DMS53 treated with DMSO at 0.1 percent for 48 hours (cell line): ENCODE measurements at regions not wholly inside any gene's neighbourhood (a gene's known extent, or its start where the extent isn't known, plus 50 kb on each side); places are given as distances from the start of the nearest gene placed in this dataset.

Source experiments
- DNase-seq: peaks from one replicate; lab custom pipeline; 2025; ENCODE audit not compliant: unreplicated experiment; lab: John Stamatoyannopoulos, UW

DNA sequence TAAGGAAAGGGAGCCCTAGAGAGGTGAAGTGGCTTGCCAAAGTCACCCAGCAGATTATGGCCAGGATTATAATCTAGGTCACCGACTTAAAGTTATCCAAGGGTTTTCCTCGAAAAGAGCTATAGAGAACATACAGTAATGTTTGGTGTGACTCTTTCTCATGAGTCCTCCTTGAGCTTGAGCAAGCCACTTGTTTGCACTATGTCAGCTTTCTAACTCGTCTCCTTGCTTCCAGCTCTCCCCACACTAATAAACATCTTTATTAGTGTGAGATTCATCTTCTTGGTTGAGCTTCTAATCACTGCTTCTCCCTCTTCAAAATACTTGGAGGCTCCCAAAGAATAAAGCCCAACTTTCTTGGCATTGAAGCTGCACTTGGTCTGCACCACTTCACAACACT lies 390.0 kb upstream of the USP24 start:
- DNase-seq: no peak

DNA sequence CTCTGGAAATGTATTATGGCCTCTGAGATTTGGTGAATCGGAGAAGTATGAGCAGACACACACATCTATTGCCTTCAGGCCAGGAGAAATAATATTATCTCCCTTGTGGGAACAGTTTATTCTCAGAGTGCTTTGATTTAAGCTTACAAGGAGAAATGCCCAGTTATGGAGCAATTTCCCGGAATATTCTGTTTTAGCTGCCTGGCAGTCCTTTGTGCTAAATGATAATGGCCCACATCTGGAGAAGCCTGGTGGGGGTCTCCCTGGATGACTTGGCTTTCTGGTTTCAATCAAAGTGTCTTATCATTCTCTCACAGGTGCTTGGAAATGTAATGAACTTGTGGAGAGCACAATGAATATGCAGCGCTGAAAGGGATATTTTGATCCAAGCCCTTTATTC lies 389.6 kb upstream of the USP24 start:
- DNase-seq: no peak

DNA sequence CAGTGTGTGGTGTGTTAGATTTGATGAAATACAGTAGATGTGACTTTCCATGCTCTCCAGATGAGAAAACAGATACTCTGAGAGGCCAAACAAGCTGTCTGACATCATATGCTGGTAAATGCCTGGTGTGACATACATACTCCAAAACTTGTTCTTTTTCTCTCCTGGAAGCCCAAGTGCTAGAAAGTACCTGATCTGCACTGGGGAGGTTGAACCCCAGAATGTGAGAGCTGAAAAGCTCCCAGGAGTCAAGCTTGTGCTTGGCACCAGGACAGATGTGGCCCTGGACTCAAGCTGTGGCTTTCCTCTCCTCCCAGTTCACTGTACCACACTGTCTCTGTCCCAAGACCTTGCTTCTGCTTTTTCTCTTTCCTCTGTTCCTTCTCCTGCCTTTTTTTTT lies 389.0 kb upstream of the USP24 start:
- DNase-seq: no peak

DNA sequence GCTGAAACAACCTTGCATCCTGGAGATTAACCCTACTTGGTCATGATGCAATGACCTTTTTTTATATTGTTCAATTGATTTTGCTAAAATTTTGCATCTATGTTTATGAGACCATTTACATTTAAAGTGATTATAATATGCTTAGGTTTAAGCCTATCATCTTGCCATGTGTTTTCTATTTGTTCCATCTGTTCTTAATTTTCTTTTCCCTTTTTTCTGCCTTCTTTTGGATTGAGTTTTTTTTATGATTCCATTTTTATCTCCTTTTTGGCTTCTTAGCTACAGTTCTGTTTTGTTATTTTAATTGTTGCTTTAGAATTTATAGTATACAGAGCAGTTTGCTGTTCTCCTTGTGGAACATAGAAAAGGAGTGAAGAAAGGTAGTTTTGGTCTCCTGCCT lies 385.1 kb upstream of the USP24 start:
- no peak for DNase-seq

DNA sequence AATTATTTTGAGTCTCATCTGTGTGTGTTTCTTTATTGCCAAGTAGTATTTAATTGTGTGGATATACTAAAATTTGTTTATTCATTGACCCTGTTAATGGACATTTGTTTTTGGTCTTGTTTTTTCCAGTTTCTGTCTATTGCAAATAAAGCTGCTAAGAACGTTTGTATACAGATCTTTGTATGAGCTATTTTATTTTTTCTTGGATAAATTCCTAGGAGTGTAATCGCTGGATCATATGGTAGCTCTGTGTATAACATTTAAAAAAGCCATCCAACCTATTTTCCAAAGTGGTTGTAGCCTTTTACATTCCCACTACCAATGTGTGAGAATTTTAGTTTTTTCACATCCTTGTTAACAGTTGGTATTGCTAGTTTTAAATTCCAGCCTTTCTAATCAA lies 382.7 kb upstream of the USP24 start:
- no peak for DNase-seq

DNA sequence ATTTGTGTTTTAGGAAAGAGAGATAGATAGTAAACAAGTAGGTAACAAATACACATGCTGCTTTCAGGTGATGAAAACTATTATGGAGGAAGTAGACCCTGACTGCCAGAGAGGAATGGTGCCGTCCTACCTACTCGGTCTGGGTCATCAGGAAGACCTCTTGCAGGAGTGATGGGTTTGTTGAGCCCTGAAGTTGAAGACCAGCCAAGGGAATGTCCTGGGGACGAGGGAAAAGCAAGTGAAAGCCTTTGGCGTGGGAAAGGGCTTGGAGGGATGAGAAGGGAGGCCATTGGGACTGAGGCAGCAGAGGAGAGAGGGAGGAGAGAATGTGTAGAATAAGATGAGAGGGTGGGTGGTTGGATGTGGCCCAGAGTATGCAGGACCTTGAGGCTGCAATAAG lies 379.5 kb upstream of the USP24 start:
- no peak for DNase-seq

DNA sequence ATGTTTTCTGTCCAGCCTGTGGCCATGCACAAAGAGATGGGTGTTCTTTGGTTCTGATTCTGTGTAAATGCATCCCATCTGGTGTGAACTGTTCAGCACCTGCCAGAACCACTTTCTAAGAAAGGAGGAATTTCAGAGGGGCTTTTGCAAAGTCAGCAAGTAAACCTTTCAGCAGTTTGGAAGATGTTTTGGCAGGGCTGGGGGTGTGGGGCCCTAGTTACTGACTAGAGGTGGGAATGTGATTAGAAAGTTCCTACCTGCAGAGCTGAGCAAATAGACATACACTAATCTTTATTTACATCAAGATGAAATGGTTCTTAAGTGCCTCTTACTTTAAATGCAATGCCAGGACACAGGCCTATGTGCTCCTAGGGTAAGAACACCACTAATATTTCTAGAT lies 378.1 kb upstream of the USP24 start:
- DNase-seq: peak; percentile 27

DNA sequence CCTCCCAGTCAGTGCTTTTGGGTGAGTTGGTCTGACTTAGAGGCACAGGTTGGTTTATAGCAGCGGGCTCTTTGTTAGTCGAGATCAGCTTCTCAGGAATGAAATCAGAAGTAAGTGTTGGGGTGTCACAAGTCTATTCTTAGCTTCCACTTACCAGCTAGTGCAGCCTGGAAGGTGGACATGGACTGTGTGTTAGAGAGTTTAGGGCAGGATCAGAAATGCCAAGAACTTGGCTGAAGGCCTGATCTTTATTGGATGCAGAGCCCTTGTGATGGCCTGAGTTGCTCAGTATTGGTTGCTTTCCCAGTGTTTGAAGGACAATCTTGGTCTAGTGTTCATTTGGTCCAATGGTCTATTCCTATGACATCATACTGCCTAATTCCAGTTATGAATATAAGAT lies 377.0 kb upstream of the USP24 start:
- DNase-seq: no peak

DNA sequence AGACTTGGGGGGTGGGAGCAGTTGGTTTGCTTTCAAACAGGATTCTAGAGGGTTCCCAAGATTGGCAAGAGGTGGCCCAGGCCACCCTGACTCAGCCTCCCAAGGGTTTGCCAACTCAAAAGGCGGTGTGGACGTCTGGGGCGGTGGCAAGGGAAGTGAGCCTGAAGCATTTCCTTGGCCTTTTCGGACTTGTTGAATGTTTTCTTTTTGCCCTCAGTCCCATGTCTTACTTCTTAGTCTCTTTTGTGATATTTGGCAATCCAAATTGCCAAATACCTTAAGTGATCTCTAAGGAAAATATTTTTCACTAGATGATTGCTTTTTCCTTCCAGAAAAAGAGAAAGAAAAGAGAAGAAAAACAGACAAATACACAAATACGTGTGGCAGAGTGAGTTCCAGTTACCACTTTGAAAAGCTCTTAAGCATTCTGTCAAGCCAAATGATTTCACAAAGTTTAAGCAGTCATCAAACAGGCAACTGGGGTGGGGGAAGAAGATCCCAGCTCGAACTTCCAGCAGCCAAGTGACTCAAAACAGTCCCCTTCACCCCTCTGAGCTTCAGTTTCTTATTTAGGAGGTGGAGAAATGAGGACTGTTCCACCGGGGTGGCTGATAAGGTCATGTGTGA lies 374.6 kb upstream of the USP24 start:
- DNase-seq: no peak

DNA sequence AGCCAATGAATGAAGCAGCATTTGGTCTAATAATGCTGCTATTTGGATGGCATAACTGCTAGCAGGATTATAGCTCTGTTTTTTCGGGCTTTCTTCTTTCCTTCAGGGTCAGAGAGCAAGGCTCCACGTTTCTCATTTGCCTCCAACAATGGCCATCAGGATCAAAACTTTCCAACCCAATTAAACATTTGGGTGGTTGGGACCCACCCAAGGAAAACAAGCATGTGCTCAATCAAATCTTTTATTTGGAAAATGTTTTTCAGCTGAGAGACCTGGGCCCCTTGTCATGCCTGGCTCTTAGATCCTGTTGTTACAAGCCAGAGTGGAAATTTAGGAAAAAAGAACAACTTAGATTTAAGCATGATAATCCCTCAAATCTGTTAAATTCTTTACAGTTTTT lies 373.1 kb upstream of the USP24 start:
- DNase-seq: no peak

DNA sequence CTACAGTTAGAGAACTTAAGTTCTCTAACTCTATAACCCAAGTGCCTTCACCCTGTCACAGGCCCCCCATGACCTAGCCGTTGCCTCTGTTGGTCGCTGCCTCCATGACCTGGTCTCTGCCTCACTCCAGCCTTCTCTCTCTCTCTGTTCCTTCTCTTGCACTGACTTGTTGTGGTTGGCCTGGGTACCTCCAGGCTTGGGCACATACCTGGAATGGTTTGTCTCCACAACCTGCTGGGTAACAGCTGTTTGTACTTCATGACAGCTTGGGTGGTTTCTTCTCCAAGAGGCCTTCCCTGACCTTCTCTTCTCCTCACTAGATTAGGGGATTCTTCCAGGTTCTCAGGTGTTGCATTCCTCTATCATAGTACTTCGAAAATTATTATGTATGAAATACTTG lies 371.6 kb upstream of the USP24 start:
- DNase-seq: no peak

DNA sequence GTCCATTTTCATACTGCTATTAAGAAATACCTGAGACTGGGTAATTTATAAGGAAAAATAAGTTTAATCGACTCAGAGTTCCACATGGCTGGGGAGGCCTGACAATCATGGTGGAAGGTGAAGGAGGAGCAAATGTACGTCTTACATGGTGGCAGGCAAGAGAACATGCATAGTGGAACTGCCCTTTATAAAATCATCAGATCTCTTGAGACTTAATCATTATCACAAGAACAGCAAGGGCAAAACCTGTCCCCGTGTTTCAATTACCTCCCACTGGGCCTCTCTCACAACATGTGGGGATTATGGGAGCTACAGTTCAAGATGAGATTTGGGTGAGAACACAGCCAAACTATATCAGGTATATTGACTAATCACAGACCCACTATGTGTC lies 370.2 kb upstream of the USP24 start:
- DNase-seq: no peak

DNA sequence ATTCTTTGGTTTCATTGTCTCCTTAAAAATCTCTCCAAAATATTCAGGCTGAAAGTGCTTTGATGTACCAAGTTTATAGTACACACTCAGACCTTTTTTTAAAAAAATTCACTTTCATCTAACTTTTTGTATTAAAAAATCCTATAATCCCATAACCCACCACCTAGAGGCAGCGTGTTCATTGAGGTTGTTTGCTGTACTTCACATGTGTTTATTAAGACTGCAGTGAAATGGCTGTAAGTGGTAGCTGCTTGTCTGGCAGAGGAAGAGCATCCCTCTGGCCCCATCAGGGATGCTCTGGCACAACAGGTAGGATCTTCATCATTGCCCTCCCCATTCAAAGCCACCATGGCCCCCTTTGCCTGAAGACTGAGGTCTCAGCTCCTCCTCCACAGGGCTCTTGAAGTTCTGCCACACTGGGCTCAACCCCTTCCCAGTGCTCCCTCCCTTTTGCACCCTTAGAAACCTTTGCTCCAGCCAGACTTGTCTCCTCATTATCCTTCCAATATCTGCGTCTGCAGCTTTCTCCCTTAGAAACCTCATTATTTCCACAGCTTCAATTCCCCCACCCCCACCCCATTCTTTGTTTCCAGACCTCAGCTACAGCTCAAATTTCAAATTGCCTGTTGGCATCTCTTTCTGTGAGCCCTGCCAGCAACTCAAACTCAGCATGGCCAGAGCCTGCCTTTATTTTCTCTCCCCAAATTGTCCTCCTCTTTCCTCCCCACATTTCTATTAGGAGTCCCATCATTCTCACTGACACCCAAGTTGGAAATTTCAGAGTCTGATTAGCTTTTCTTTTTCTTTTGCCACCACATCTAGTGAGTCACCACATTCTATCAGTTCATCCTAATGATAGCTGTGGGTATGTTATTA lies 369.6 kb upstream of the USP24 start:
- peak; percentile 4 for DNase-seq

DNA sequence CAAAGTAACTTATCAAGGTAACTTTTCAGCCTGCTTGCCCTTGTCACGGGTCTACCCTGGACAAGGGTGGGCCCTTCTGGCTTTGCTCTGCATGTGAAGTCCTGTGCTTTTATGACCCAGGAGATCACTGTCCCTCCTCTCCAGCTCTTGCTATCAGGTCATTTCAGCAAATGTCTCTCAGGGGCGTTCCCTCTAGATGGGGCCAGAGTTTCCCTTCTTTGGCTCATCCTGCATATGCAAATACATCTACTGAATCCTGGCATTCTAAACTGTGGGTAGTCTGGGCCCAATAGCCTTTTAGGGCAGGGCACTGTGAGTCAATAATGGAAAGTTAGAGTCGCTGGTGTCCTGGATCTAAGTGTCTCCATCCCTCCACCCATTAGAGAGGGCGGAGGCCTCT lies 366.9 kb upstream of the USP24 start:
- DNase-seq: no peak

DNA sequence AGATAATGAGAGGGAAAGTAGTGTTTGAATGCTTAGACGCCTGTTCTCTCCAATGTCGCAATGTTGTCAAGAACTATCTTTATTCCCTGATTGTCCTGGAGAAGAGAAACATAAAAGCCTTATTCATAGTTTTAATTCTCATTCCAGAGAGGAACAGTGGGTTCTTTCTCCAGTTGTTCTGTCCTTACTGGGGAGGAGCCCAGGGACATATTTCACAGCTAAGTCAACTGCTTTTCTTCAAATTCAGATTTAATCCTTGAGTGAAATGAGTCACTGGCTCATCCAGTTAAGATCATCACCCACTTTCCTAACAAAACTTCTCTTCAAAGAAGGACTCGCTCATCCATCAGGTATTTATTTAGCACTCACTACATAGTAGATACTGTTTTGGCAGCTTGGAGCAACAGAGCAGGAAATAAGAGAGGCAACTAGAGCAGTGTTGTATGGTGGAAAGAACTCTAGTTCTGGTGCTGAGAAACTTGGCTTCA lies 365.7 kb upstream of the USP24 start:
- DNase-seq: no peak

DNA sequence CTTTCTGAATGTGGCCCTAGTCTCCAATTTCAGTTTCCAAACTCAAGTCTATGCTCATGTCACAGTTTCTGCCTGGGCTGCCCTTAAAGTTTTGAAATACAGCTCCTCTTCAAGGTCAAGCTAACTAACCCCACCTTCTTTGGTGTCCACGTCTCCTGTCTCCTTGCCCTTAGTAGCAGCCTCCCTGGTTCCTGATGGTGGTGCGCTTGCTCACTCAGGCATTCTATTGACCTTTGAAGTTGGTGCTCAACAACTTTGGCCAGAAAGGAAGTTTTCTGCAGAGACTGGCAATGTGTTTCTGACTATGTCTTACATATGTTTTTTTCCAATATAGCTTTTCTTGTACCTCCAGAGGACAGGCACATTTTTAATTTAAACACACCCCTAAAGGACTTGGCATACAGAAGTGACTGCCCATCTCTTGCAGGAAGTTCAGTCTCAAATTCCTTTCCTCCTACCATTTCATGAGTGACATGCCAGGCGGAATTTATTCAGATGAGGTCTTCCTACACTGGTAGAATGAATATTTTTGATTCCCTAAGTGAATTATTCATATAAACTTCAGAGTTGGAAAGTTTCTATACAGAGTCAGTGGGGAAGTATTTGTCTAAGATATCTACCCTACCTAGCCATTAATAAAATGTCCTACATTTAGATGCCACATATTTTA lies 364.3 kb upstream of the USP24 start:
- no peak for DNase-seq

DNA sequence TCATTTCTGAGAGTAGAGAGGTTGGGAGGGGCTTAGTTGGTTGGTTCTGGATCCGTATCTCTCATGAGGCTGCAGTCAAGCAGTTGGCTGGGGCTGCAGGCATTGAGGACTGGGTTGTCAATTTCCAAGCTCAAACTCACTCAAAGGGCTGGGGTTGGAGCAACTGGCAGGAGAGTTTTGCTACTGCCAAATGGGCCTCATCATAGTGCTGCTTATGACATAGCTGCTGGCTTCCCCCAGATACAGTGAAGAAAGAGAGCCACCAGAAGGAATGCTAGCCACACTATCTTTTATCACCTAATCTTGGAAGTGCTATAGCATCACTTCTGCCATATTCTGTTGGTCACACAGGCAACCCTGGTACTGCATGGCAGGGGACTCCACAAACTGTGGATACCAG lies 363.5 kb upstream of the USP24 start:
- DNase-seq: no peak

DNA sequence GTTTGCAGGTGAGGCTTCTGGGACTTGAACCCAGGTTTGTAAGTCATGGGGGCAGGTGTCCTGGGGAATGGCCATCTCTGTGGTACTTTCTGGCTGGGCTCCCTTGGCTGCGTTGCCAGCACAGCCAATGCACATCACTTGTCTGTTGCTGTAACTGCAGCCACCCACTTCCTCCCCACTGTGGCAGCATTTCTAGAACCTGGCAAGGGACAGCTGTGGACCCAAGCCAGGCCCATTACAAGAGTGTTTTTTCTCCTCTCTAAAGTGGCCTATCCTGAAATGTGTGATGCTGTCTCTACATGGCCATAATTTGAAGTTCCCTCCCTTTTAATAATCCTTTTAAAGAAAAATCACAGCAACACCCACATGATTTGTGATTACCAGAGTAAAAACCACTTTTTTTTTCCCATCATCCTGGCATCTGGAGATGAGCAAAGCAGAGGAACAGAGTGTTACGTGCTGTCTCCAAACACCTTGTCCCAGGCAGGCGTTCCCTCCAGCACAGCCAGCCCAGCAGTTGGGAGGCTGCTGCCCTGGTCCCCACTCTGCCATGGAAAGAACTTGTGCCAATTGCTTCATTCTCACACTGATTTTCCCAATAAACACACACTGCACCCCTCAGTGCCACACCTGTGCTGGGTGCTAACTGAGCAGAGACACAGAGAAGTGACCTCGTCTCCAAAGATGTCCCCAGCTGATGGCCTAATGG lies 360.6 kb upstream of the USP24 start:
- DNase-seq: no peak

DNA sequence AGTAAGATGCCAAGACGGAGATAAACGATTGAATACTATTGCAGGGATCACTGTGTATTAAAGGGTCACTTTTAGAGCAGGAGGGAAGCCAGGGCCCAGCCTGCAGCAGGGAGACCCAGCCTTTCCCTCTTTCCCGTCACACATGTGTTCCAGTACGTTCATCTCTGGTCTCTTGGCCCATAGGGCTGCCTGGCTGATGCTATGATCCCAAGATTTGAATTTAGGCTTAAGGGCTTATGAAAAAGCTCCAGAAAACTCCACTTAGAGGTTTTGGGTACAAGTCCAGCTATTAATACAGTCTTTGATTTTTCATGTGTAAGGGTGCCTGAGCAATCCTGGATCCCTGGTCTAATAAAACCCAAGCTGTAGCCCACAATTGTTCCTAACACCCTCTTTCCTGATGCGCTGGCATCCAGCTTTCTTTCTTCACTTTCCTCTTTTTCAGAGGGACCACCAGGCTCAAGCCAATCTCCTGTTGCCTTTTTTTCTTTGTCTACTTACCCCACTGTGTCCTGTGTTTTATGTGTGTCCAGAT lies 359.6 kb upstream of the USP24 start:
- no peak for DNase-seq

DNA sequence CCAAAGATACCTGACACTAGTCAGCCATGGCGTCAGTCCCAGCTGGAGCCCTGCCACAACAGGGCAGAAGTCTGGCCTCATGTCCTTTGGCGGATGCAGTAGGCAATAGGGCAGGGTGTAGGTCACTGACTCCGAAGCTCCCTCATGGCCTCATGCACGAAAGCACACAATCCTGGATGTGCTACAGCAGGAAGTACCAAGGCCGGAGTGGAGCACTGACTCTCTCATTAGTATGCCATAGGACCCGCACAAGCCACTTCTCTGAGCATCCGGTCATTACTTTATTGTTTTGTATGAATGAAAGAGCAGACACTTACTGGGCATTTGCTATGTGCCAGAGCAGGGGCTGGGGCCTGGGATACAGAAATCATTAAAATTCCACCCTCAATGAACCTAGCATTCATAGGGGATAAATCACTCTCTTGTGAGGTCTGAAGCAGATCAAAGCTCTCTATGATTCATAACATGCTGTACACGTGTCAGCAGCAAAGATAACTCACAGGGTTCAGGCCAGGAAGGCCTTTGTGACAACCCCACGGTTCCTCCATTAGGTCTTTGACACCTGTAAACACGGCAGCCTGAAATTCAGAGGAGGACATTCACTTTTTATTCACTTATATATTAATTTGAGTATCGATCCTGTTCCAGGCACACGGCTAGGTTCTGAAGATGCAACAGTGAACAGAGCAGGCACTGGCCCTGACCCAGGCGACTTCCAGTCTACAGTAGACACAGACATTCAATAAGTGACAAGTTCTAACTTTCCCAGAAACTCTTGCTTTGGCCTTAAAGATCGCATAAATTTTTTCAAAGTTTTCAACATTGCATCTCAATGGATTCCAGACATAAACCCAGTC lies 357.9 kb upstream of the USP24 start:
- DNase-seq: no peak
